Glutamatergic neuron (in vitro differentiated cells): ENCODE measurements at regions not wholly inside any gene's neighbourhood (a gene's known extent, or its start where the extent isn't known, plus 50 kb on each side); places are given as distances from the start of the nearest gene placed in this dataset.

Source experiments
- DNase-seq: peaks from one replicate; pipeline ENCODE4 v3.0.0; 2022
- H3K27ac Mint-ChIP-seq: one replicate; pipeline ENCODE4 v1.8.0; 2020; ENCODE audit warnings: mild to moderate bottlenecking, mixed read lengths, inconsistent platforms; ENCODE audit not compliant: unreplicated experiment
- H3K27me3 Mint-ChIP-seq: one replicate; pipeline ENCODE4 v1.8.0; 2020; ENCODE audit warnings: mild to moderate bottlenecking, moderate library complexity, mixed read lengths, inconsistent platforms; ENCODE audit not compliant: unreplicated experiment
- H3K36me3 Mint-ChIP-seq: one replicate; pipeline ENCODE4 v1.8.0; 2020; ENCODE audit warnings: mild to moderate bottlenecking, mixed read lengths, inconsistent platforms; ENCODE audit not compliant: unreplicated experiment
- H3K4me1 Mint-ChIP-seq: one replicate; pipeline ENCODE4 v1.8.0; 2020; ENCODE audit warnings: mild to moderate bottlenecking, low read depth, mixed read lengths, inconsistent platforms; ENCODE audit not compliant: unreplicated experiment
- H3K4me3 Mint-ChIP-seq: one replicate; pipeline ENCODE4 v1.8.0; 2020; ENCODE audit warnings: mild to moderate bottlenecking, mixed read lengths, inconsistent platforms; ENCODE audit not compliant: unreplicated experiment
- H3K9me3 Mint-ChIP-seq: one replicate; pipeline ENCODE4 v1.8.0; 2020; ENCODE audit warnings: mild to moderate bottlenecking, moderate library complexity, mixed read lengths, inconsistent platforms; ENCODE audit not compliant: unreplicated experiment
- TF ChIP-seq, protein P1 (sequence below): fragments of 200-600 bp; sonication (generic); IDR thresholded peaks from one replicate; pipeline ENCODE4 v1.5.0; 2021; ENCODE audit not compliant: partially characterized antibody, unreplicated experiment

DNA sequence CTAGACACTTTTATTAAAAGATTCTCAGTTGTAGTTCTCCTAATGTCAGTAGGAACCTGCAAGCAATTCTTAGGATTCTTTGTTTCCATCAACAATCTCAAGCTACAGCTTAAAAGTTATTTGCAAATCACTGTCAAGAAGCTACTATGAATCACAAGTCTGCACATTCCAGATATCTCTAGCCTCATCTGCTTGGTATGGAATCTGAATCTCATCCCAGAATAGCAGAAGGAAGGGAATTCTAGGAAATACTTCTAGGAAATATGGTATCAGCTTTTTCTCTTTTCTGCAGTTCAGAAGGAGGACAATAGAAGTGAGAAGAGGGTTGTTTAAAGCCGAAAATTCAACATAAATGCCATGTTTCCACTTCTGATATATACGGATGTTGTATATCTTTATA lies 792.2 kb upstream of the CDH9 start:
- TF ChIP-seq, protein P1, sequence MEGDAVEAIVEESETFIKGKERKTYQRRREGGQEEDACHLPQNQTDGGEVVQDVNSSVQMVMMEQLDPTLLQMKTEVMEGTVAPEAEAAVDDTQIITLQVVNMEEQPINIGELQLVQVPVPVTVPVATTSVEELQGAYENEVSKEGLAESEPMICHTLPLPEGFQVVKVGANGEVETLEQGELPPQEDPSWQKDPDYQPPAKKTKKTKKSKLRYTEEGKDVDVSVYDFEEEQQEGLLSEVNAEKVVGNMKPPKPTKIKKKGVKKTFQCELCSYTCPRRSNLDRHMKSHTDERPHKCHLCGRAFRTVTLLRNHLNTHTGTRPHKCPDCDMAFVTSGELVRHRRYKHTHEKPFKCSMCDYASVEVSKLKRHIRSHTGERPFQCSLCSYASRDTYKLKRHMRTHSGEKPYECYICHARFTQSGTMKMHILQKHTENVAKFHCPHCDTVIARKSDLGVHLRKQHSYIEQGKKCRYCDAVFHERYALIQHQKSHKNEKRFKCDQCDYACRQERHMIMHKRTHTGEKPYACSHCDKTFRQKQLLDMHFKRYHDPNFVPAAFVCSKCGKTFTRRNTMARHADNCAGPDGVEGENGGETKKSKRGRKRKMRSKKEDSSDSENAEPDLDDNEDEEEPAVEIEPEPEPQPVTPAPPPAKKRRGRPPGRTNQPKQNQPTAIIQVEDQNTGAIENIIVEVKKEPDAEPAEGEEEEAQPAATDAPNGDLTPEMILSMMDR: no peak
- no peaks in the 10 kb centered on the region for H3K36me3 Mint-ChIP-seq
- no peaks in the 10 kb centered on the region for H3K4me1 Mint-ChIP-seq
- no peak overlapping the region for H3K4me3 Mint-ChIP-seq
- peaks cover 1% of the 10 kb centered on the region for H3K9me3 Mint-ChIP-seq
- no peaks in the 10 kb centered on the region for H3K27me3 Mint-ChIP-seq
- DNase-seq: no peak
- no peak overlapping the region for H3K27ac Mint-ChIP-seq

DNA sequence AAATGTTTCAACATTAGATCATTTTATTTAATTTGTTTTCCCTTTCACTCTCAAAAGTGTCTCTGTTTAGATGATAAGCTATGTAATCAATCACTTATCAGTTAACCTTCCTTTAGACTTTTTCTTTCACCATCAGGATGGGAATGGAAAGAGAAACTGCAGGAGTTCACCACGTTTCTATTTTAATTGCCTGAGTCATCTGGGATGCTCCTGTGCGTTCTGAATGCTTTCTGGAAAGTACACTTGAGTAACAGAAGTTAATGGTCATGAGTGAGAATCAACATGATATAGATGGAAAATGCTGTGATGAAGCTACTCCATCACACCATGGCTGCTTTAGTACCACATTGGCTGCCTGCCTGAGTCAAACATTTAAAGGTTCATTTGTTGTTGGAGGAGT lies 783.3 kb upstream of the CDH9 start:
- no peak for DNase-seq

DNA sequence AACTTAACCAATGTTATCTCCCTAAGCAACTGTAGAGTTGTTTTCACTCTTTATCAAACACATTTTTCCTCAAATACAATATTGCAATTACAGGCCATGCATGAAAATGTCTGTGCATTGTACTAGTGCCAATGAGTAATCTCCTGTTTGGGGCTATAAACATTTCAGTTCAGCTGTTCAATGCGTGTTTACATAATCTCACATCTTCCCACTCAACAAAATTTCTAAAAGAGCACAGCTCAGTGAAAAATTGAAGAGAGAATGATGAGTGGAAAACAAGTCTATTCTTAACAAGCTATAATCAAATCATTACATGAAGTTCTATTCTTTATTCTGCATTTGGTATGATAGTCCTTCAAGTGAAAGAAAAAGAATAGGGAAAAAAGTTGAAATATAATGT lies 780.5 kb upstream of the CDH9 start:
- no peak overlapping the region for H3K4me3 Mint-ChIP-seq
- H3K9me3 Mint-ChIP-seq: no peaks in the 10 kb centered on the region
- TF ChIP-seq, protein P1: no peak
- no peaks in the 10 kb centered on the region for H3K4me1 Mint-ChIP-seq
- DNase-seq: no peak
- no peaks in the 10 kb centered on the region for H3K27me3 Mint-ChIP-seq
- H3K36me3 Mint-ChIP-seq: no peaks in the 10 kb centered on the region
- no peak overlapping the region for H3K27ac Mint-ChIP-seq

More for the DNA sequence above, 783.3 kb upstream of the CDH9 start:
- Mint-ChIP-seq H3K36me3 (no peaks in the 10 kb centered on the region), H3K27me3 (no peaks in the 10 kb centered on the region), H3K27ac (no peak overlapping the region), H3K4me3 (no peak overlapping the region), H3K4me1 (no peaks in the 10 kb centered on the region), H3K9me3 (no peaks in the 10 kb centered on the region)
- TF ChIP-seq, protein P1: no peak

DNA sequence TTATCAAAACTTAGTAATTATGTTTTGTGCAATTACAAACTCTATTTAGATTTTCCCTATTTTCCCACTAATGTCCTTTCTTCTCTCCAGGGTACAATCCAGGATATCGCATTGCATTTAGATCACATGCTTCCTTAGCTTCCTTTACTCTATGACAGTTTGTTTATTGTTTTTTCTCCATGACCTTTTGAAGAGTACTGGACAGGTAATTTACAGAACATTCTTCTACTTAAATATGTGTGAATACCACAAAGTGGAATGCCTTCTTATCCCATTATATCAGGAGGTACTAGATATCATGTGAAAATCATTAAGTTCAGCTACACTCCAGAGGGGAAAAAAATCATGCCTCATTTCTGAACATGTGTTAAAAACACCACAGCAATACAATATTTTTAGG lies 776.6 kb upstream of the CDH9 start:
- no peak overlapping the region for H3K27ac Mint-ChIP-seq
- no peaks in the 10 kb centered on the region for H3K27me3 Mint-ChIP-seq
- H3K4me3 Mint-ChIP-seq: no peak overlapping the region
- H3K9me3 Mint-ChIP-seq: no peaks in the 10 kb centered on the region
- H3K4me1 Mint-ChIP-seq: no peaks in the 10 kb centered on the region
- TF ChIP-seq, protein P1: no peak
- DNase-seq: no peak
- H3K36me3 Mint-ChIP-seq: no peaks in the 10 kb centered on the region

DNA sequence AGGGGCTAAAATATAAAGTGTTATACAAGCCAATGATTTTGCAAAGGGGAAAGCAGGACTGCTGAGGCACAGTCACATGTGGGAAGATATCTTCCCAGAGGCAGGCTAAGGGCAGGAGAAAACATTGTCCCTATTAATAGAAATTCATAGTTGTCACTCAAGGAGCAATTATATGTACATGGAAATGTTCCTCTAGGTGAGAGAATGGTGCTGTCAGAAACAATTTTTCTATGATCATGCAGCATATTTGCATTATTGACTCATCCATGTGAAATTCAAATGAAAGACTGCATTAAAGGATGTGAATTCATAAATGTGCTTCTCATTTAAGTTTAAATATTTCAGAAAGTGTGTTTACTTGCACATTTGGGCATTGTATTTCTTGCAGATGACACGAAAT lies 775.9 kb upstream of the CDH9 start:
- Mint-ChIP-seq H3K36me3 (no peaks in the 10 kb centered on the region), H3K9me3 (no peaks in the 10 kb centered on the region), H3K4me3 (no peak overlapping the region), H3K4me1 (no peaks in the 10 kb centered on the region), H3K27ac (no peak overlapping the region), H3K27me3 (no peaks in the 10 kb centered on the region)
- no peak for DNase-seq
- TF ChIP-seq, protein P1: no peak
